GM18526 (cell line): ENCODE measurements at regions not wholly inside any gene's neighbourhood (a gene's known extent, or its start where the extent isn't known, plus 50 kb on each side); places are given as distances from the start of the nearest gene placed in this dataset.

Experiments used
- POLR2A ChIP-seq: IDR thresholded peaks from 3 replicates; pipeline ENCODE4 v1.6.1; 2011; ENCODE audit not compliant: insufficient read length; ENCODE audit errors: extremely low read depth

DNA sequence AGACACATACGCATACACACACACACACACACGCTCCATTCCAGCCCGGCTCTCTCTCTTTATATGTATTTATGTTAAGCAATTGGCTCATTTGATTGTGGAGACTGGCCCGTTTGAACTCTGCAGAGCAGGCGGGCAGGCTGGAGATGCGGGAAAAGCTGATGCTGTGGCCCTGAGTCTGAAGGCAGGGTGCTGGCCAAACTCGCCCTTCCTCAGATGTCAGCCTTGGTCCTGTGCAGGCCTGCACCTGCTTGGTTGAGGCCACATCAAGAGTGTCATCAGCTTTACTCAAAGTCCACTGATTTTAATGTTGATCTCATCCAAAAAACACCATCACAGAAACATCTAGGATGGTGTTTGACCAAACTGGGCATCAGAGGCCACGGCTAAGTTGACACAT, 569.3 kb downstream of the TBC1D22A start:
- TF ChIP-seq POLR2A = no peak

DNA sequence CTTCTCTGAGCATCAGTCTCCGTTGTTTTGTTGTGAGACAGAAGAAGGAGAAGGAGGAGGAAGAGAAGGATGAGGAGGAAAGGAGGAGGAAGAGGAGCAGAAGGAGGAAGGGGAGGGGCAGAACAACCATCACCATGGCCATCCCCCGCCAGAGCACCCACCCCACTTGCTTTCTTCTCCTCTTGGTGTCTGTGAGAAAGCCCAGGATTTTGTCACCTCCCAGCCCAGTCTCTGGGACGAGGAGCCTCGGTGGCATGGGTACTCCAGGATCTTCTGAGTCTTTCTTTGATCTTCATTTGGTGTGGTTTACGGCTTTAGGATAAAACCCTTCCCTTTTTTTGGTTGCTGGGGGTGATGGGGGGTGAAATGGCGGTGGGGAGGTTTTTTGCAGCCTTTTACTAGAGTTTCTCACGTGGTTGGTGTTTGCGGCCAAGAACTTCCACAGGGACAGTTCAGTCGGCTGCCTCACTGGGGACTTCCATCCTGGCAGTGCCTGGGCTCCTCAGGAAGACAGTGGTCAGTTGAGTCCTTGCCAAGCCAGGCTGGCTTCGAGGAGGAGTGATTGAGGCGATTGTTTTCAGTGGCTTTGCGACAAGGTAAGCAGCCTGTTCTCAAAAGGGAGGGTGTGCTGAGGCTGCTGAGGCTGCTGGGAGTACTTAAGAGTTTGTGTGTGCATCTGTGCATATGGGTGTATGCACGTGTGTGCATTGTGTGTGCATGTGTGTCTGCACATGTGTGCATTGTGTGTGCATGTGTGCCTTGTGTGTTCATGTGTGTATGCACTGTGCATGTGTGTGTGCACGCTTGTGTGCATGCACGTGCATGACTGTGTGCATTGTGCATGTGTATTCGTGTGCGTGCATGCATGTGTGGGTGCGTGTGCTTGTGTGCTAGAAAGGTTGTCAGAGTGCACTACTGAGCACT, 567.5 kb downstream of the TBC1D22A start:
- no peak for TF ChIP-seq POLR2A

DNA sequence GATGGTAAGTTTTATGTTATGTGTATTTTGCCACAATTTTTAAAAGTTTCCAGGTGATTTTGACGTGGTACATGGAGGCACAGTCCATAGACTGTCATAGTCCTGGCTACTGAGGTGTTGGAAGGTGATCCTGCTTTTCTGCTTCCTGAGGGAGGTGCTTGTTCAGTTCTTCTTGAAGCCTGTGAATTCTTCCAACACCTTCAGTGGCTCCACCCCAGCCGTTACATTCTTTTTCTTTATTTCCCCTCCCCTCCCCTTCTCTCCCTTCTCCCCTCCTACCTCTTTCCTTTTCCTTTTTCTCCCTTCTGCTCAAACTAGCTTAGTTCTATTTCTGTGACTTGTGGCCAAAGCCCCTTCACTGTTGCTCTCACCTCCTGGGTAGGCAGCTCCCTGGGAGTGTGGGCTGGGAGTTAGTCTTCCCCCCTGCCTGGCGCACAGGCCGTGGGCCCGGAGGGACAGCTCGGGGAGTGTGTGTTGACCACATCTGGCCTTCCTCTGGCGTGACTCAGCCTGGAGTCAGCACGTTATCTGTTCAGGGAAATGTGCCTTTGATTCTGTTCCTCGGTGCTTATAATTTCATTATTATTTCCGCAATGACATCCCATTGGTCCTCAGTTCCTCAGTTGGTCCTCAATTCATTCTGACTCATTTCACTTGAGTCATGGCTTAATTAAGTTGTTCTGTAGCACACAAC, 566.2 kb downstream of the TBC1D22A start:
- TF ChIP-seq POLR2A = no peak

DNA sequence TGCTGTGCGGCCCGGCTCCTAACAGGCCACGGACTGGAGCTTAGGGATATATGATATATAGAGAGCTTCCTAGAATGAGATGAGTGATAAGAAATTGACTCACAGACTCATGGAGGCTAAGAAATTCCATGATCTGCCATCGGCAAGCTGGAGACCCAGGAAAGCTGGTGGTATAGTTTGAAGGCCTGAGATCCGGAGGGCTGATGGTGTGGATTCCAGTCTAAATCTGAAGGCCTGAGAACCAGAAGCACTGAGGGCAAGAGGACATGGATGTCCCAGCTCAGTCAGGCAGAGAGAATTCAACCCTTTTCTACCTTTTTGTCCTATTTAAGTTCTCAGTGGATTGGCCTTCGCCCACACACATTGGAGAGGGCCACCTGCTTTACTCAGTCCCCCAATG, 564.8 kb downstream of the TBC1D22A start:
- TF ChIP-seq POLR2A = no peak

GRCh38 chr22:47325249-47325648, 562.8 kb downstream of the TBC1D22A start:
- no peak for TF ChIP-seq POLR2A

- no peak for TF ChIP-seq POLR2A
Observed at GRCh38 chr22:47324435-47324990, 562.1 kb downstream of the TBC1D22A start.

DNA sequence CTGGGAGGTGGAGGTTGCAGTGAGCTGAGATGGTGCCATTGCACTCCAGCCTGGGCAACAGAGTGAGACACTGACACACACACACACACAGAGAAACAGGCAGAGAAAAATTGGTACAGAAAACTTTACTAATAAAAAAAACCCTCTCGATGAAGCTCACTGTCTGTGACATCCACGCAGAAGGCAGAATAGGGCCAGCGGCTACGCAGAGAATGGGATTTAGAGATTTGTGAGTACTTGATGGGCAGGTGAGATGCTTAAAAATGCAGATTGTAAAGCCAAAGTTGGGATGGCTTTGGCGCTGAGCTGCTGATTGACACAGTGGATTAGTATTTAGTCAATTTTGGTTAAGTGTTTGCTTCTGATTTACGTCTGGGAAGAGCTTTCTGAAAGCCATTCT, 561.1 kb downstream of the TBC1D22A start:
- TF ChIP-seq POLR2A = no peak

DNA sequence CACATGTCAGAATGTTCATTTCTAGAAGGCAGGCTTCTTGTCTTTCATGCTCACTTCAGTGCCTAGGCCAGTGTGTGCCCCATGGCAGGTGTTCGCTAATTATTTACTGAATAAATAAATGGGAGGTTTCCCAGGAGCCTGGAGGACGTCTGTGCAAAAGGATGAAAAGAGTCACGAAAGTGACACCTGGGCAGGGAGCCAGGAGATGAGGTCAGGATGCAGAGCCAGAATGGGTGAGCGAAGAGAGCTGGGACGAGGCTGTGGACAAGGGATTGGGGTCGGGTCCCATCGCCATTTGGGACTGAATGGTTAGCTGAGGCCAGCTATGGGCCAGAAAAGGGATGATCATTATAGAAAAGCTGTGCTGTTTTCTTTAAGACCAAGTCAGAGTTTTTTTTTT, 560.4 kb downstream of the TBC1D22A start:
- no peak for TF ChIP-seq POLR2A

DNA sequence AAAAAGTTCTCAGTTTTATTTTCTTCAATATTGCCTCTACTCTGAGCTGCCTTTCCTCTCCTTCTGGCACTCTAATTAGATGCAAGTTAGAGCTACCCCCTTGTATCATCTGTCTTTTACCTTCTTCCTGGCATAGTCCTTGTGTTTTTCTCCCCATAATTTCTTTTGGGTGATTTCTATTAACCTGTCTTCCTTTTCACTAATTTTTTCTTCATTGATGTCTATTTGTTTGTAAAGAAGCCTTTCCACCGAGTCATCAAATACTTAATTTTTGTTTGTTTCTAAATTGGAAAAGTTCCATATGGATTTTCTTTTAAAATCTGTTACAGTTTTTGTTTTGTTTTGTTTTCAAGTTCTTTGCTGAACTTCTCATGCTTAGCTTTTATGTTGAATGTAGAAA, 558.1 kb downstream of the TBC1D22A start:
- TF ChIP-seq POLR2A = no peak

DNA sequence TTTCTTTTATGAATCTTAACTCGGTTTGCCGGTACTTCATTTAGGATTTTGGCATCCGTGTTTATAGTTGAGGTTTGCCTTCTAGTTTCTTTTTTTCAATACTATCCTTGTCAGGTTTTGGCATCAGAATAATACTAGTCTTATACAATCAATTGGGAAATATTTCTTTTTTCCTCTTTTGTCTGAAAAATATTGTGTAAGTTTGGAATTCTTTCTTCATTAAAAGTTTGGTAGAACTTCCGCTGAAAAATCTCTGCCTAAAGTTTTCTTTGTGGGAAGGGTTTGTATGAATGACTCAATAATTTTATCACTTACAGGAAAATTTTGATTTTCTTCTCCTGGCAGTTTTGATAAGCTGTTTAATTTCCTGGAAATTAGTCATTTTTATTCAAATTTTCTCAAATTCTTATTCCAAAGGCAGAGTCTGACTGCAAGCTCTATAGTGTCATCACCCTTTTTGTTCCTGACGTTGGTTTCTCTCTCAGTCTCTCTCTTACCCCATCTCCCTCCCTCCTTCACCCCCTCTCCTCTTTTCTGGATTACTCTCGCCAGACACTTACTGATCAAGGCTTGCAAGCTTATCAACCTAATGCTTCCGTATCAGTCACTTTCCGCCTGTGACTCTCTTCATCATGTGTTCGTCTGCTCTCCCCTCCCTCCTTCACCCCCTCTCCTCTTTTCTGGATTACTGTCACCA, 555.7 kb downstream of the TBC1D22A start:
- TF ChIP-seq POLR2A = no peak

GRCh38 chr22:47315862-47316419, 553.5 kb downstream of the TBC1D22A start:
- no peak for TF ChIP-seq POLR2A

- no peak for TF ChIP-seq POLR2A
Observed at GRCh38 chr22:47310601-47311000, 548.2 kb downstream of the TBC1D22A start.

GRCh38 chr22:47309946-47310345, 547.5 kb downstream of the TBC1D22A start:
- TF ChIP-seq POLR2A = no peak

GRCh38 chr22:47309476-47309875, 547.0 kb downstream of the TBC1D22A start:
- TF ChIP-seq POLR2A = no peak

DNA sequence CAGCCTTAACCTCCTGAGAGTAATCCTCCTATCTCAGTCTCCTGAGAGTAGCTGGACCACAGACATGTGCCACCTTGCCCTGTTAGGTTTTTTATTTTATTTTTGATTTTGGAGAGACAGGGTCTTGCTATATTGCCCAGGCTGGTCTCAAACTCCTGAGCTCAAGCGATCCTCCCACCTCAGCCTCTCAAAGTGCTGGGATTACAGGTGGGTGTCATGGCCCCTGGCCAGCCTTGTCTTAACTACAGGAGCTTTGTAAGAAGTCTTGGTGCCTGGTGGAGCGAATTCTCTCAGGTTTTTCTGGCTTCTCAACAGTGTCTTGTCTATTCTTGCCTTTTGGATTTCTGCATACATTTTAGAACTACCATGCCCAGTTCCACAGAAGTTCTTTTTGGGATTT, 546.4 kb downstream of the TBC1D22A start:
- no peak for TF ChIP-seq POLR2A
